Fibroblast of skin of right biceps (primary cell): ENCODE measurements at regions not wholly inside any gene's neighbourhood (a gene's known extent, or its start where the extent isn't known, plus 50 kb on each side); places are given as distances from the start of the nearest gene placed in this dataset.

ENCODE experiments used
- DNase-seq: peaks from one replicate; pipeline ENCODE4 v3.0.0-alpha.2; 2013

DNA sequence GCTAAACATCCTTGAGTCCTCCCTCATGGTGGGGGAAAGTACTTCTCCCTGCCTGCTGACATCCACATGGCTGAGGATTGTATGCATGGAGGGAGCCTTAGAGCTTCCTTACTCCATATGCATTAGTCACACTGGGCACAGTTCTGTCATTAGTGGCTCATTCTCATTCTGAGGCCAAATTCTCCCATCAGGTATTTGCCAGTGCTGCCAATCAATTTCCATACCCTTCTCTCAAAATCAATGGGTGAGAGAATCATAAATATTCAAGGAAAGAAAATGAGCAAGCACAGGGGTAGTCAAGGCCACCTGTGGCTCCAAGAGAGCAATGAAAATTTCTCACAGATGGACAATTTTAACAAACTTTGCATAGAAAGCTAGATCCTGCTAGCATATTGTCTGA is 422.6 kb upstream of the SETBP1 start:
- DNase-seq, result no peak

DNA sequence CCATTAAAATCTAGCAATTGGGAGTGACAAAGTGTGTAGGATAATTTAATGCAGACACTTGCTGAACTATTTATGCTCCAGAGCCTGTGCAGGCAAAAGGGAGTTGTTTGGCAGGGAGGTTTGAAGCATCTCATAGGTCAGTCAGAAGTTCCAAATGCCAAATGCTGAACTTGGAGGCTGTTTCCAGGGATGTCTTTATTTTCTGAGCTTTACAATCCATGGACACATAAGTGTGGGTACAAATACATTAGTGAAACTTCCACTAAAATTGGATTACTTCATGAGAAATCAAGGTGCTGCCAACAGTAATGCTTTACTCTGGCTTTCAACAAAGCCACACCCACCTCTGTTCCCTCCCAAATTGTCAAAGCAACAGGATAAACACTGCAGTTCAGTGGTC is 422.1 kb upstream of the SETBP1 start:
- no peak for DNase-seq

DNA sequence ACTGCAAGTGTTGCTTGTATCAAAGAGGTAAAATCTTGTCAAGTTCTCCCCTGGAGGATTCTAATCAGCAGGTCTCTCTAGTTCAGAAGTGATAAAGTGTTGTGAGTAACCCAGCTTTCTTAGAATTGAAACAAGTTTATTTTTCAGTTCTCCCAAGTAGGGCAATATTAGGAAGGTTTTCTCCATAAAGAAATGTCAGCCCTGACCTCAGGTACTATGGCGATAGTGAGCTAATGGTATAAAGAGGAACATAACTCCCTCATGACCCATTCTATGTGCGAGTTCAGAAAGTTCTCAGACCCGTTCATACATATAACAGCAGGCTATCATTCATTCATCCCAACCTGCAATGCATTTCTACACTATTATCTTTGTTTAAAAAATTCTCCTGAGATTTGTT is 421.1 kb upstream of the SETBP1 start:
- no peak for DNase-seq

DNA sequence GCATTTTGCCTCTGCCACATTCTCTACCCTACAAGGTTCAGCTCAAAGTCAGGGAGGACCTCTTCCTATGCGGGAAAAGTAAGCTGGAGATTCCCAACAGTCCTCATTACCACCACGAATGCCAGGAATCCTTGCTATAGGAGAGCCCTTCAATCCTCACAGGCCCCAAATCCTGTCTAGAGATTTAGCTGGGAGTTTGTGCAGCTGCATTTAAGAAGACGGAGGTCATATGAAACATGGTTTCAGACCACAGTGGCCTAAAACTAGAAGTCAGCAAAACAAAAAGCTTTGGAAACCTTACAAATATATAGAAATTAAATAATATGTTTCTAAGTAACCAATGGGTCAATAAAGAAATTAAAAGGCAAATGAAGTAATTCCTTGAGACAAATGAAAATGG is 415.3 kb upstream of the SETBP1 start:
- DNase-seq, result no peak

DNA sequence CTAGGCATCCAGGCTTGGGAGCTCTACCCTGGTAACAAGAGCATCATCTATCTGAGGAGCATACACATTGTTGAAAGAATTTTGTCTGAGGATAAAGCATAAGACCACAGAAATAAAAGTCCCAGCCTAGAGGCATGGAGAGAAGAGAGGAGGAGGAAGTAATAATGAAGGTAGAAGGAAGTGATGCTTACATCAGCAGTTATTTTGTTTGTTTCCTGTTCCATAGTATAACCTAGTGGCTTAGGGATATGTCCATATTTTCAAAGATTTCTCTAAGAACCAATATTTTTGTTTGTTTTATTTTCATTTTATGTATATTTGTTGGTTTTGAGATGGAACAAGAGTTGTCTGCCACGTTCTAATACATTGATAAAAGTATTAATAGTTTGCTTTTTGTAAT is 407.4 kb upstream of the SETBP1 start:
- DNase-seq, result no peak

DNA sequence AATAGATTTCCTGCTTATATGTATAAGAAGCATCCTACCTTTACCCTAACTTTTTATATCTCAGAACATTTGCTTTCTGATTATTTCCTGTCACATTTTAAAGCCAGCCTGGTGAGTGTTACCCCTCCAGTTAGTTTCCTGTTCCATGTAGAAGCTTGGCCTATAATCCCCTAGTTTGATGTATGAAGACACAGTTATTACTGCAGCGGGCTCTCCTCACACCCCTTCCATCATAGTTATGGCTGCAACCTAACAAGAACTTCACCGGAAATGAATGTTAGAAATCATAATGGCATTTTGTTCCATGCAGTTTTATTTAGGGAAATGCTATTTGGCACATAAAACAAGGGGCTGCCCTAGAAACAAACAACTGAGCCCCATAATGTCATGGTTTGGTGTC is 400.2 kb upstream of the SETBP1 start:
- no peak for DNase-seq

DNA sequence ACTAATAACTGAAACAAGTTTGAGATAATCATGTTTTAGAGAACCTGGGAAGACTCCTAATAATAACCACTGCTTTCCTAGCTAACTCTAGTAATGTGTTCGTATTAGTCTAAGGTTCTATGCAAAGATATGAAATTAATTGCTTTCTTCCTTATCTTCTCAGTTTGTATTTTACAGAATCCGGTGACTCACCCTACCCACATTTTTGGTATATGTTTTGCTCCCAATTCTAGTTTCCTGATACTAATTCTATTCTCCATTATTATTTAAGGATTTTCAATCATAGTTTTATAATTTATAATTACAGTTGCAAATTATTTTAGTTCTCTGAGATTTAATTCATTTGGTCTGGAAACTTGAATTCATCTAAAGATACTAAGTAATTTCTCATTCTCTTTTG is 394.6 kb upstream of the SETBP1 start:
- no peak for DNase-seq

DNA sequence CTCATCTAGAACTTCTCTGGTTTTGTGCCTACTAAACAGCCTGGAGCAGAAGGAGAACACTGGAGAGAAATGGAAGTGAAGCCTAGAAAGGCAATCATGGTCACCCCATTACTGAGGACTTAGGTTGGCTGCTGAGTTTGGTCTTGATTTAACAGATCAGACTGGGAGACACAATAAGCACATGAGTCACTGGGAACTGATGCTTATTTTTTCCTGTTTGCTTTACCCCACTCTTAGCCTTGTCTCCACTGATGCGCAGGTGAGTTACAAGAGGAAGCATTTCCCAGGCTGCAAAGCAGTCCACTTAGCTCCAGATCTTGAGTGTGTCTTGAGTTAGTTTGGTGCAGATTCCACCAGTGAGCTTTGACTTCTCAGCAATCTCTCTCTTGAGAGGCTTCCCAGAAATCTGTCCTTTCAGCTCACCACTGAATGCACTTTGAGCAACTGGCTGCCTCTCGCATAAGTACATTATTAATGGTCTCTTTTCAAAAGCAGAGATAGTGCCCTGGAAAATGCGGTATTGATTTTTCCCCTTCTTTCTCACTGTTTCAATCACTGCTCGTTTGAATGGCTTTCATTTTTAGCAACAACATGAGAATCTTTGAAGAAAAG is 390.2 kb upstream of the SETBP1 start:
- no peak for DNase-seq

DNA sequence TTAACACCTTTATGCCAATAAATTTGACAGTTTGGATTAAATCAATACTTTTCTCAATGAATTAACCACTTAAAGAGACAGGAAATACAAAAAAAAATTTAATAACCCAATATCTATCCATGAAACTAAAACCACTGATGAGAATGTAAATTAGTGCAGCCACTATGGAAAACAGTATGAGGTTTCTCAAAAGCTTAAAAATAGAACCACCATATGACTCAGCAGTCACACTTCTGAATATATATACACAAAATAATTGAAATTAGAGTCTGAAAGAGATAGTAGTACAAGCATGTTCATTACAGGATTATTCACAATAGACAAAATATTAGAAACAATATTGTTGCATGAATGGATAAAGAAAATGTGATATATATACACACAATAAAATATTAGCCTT is 382.1 kb upstream of the SETBP1 start:
- DNase-seq, result no peak

DNA sequence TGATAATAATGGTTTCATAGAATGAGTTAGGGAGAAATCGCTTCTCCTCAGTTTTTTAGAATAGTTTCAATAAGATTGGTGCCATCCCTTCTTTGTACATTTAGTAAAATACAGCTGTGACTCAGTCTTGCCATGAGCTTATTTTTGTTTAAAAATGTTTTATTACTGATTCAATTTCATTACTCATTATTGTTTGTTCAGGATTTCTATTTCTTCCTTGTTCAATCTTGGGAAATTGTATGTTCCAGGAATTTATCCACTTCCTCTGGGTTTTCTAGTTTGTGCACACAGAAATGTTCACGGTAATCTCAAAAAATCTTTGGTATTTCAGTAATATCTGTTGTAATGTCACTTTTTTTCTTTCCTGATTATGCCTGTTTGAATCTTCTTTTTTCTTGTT is 371.5 kb upstream of the SETBP1 start:
- peak; percentile 79 for DNase-seq

DNA sequence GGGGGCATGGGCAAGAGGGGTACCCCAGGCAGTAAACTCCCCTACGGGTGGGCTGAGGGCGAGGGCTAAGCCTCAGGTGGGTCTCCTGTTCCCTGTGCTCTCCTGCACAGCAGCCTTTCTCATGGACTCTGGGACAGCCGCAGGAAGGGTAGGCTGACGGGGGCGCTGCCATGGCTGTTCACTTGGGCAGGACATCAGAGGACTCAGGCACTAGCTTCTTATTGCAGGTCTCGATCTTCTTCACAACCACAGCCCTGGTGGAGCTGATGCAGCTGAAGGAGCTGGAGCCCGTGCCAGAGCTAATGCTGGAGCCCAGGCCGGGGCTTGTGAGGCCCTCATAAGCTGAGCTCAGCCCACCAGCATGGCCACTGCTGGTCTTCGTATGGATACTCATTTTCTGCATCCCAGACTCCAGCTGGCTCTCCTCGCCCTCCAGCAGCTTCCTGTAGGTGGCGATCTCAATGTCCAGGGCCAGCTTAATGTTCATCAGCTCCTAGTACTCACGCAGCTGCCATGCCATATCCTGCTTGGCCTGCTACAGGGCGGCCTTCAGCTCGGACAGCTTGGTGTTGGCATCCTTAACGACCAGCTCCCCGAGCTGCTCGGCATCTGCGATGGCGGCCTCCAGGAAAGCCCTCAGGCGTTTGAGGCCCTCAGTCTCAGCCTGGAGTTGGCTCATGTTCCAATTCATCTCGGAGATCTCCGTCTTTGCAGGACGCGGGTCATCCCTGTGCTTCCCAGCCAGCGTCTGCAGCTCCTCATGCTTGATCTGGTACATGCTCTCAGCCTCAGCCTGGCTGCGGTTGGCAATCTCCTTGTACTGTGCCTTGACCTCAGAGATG is 359.8 kb upstream of the SETBP1 start:
- DNase-seq, result no peak

DNA sequence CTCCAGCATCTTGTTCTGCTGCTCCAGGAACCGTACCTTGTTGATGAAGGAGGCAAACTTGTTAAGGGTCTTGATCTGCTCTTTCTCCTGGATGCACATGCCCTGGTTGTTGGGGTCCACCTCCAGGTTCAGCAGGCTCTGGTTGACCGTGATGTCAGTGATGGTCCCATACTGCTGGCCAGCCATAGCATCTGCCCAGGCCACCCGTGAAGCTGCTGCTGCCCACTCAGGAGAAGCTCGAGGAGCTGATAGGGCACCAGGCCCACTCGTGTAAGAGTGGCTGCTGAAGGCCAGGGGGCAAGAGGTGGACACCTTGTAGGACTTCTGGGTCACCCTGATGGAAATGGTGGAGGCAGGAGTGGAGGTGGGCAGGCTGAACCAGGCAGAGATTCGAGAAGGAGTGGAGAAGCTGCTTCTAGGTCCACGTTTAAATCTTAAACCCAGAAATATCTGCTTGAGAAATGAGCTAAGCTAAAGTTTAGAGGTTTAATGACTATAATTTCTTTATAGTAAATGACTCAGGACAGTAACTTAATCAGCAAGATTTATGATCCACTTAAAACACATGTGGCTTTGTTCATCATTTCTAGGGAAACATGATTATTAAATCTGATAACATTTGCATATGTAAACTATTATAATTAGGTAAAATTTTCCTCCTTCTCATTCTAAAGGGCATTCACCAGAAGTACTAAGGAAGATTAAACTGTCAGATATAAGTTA is 358.7 kb upstream of the SETBP1 start:
- DNase-seq, result no peak

DNA sequence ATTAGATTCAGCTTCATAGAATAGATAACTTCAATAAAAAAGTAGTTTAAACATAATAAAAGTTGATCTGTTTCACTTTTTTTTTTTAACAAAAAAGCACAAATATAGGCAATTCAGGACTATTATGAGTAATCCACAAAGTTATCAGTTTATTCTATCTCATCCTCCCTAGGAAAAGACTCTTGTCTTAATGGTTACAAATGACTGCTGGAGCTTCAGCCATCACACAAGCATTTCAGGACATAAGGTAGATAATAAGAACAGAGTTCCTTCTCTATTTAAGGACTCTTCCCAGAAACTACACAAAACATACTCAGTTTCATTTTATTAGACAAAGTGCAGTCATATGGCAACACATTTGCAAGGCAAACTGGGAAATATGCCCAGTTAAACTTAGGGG is 357.6 kb upstream of the SETBP1 start:
- no peak for DNase-seq

DNA sequence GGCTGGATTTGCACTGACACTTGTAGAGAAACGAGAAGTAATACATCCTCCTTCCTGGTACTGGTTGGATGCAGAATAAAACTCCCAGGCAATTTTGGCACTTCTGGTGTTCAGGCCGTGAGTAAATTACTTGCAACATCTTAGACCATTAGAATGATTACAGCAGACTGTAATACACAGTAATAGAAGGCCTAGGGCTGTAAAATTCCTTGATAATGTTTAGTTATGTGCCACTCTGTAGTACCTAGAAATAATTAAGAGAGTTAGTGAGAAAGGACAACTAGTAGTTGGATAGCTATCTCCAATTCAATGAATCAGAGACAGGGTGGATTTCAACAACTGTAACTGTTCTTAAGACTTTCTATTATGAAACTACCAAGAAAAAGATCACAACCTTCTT is 356.3 kb upstream of the SETBP1 start:
- DNase-seq, result no peak

DNA sequence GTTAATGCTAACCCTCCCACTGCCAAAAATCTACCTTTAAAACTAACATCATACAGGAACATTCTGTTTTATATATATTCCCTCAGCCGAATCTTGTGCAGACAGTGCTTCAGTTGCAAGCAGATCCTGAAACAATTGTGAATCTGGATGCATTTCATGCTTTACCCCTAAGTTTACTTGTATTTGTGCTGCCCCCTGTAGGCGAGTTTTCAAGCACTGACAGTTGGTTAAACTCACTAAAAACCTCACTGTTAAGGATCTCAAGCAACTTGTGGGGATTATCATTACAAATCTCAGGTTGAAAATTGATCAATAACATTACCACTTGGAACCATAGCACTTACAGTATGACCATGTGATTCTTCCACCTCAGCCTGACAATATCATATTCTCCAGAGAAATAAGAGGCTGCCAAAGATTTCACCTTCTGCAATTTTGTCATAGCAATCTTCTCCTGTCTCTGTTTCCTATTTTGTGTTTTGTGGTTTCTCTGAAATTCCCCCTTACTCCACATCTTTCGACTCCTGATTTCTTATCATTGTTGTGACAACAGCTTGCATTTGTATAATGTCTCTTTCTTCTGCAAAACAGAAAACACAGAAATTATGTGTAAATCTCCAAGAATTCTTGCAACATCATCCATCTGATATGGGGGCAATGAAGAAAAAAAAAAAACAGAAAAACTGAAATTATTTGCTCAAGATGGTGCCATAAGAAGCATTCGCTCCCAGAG is 354.6 kb upstream of the SETBP1 start:
- DNase-seq, result peak; percentile 61

DNA sequence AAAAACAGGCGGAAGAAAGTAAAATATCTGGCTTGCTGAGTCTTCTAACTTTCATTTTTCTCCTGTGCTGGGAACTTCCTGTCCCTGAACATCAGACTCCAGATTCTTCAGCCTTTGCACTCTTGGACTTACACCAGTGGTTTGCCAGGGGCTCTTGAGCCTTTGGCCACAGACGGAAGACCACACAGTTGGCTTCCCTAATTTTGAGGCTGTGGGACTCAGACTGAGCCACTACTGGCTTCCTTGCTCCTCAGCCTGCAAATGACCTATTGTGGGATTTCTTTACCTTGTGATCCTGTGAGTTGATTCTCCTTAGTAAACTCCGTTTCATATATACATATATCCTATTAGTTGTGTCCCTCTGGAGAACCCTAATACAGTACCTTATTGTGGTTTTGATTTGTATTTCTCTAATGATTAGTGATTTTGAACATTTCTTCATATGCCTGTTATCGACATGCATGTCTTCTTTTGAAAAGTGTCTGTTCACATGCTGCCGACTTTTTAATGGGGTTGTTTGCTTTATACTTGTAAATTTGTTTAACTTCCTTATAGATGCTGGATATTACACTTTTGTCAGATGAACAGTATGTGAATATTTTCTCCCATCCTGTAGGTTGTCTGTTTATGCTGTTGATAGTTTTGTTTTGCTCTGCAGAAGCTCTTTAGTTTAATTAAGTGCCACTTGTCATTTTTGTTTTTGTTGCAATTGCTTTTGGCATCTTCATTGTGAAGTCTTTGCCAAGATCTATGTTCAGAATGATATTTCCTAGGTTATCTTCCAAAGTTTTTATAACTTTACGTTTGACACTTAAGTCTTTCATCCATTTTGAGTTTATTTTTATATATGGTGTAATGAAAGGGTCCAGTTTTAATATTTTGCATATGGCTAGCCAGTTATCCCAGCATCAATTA is 348.8 kb upstream of the SETBP1 start:
- DNase-seq, result no peak

DNA sequence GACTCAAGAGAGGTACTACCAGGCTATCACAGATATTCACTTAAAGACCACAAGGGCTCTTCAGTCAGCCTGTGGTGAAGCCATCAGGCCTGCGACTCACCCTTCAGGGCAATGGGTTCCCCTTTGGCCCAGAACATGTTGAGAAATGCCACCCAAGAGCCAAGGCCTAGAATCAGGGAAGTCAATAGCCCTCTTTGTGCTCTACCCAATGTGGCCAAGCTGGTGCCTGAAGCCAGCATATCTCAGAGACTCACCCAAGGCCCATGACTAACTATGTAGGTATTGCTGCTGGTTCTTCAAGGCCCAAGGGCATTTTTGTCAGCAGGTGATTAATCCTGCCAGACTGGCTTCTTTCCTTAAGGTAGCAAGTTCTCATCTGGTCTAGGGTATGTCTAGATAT is 338.9 kb upstream of the SETBP1 start:
- no peak for DNase-seq

DNA sequence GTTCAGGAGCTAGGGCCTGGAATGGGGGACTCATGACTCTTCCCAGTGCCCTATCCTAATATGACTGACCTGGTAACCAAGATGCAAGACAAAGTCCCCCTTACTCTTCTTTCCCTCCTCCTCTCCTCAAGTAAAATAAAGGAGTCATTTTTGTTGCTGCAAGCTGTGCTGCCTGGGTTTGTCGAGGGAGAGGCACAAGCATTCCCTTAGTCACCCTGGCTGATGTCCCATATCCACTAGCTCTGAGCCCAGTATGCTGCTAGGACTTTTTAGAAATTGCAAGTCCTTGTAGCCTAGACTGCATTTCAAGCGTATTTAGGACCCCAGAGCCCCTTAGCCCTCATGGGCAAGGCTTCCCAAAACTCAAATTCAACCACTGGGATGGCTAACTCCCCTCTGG is 338.5 kb upstream of the SETBP1 start:
- peak; percentile 9 for DNase-seq

DNA sequence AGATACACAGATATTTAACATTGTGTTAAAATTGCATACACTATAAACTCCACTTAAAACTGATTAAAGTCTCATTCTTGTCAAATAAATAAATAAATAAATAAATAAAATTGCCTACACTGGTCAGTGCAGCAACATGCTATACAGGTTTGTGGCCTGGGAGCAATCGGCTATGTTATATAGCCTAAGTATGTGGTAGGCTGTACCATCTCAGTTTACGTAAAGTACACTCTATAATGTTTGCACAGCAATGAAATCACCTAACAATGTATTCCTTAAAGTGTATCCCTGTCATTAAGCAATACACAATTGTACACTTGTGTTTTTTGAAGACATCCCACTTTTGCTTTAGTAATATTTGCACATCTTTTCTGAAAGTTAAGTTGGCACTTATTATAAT is 337.7 kb upstream of the SETBP1 start:
- DNase-seq, result no peak

DNA sequence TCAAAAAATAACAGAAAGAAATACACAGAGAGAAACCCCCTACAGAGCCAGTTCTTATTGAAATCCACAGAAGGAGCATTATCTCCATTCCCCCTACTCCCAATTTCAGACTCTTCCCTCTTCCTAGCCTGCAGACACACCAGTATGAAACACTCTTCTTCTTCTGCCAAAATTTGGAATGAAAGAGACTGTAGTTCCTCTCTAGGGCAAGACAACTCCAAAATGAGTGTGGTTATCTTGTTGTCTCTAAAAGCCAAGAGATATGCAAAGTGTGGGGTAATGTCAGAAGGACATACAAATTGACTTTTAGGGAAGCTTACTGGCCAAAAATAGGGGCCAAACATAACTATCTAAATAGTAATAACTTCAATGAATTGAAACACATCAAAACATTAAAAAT is 337.1 kb upstream of the SETBP1 start:
- DNase-seq, result no peak

DNA sequence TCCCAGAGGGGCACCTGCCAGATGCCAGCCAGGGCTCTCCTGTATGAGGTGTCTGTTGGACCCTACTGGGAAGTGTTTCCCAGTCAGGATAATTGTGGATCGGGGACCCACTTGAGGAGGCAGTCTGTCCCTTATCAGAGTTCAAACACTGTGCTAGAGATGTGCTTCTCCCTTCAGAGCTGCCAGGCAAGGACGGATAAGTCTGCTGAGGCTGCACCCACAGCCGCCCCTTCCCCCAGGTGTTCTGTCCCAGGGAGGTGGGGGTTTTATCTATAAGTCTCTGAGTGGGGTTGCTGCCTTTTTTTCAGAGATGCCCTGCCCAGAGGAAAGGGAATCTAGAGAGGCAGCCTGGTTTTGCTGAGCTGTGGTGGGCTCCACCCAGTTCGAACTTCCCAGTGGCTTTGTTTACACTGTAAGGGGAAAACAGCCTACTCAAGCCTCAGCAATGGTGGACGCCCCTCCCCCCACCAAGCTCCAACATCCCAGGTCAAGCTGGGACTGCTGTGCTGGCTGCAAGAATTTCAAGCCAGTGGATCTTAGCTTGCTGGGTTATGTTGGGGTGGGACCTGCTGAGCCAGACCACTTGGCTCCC is 324.0 kb upstream of the SETBP1 start:
- no peak for DNase-seq

DNA sequence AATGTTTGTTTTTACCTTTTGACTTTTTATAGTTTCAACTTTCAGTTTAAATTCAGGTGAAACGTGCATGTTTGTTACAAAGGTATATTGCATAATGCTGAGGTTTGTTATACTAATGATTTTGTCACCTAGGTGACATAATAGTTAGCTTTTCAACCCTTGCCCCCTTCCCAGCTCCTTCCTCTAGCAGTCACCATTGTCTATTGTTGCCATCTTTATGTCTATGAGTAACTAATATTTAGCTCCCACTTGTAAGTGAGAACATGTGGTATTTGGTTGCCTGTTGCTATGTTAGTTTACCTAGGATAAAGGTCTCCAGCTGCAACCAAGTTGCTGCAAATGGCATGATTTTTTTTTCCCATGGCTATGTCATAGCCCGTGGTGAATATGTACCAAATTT is 322.3 kb upstream of the SETBP1 start:
- DNase-seq, result no peak
